SU-DHL-6 (cell line): ENCODE measurements at regions not wholly inside any gene's neighbourhood (a gene's known extent, or its start where the extent isn't known, plus 50 kb on each side); places are given as distances from the start of the nearest gene placed in this dataset.

Source experiments
- H2AFZ ChIP-seq: fragments of 200-600 bp; sonication (generic); 2 replicates; pipeline ENCODE4 v1.6.1; 2014; ENCODE audit warnings: low read depth, mild to moderate bottlenecking, moderate library complexity, mixed read lengths, antibody characterized with exemption, low read length; ENCODE audit not compliant: severe bottlenecking
- H3F3A ChIP-seq: fragments of 200-600 bp; shearing (Covaris generic); 2 replicates; pipeline ENCODE4 v1.6.0; 2016; ENCODE audit warnings: antibody characterized with exemption, mild to moderate bottlenecking; ENCODE audit not compliant: insufficient read depth
- H3K27ac ChIP-seq: fragments of 200-600 bp; sonication (generic); 2 replicates; pipeline ENCODE4 v1.5.1; 2016; ENCODE audit warnings: low read depth, mild to moderate bottlenecking, low read length, moderate library complexity, mixed read lengths
- H3K27me3 ChIP-seq: fragments of 200-600 bp; sonication (generic), shearing (Covaris generic); 2 replicates; pipeline ENCODE4 v1.6.0; 2014; ENCODE audit warnings: mild to moderate bottlenecking, low read length
- H3K36me3 ChIP-seq: fragments of 200-600 bp; sonication (generic); 2 replicates; pipeline ENCODE4 v1.6.1; 2014; ENCODE audit warnings: mild to moderate bottlenecking, low read length, mixed read lengths
- H3K4me2 ChIP-seq: fragments of 300-600, 200-600 bp; shearing (Covaris generic), sonication (generic); 2 replicates; pipeline ENCODE4 v1.6.0; 2014; ENCODE audit warnings: low read length, low read depth, mild to moderate bottlenecking; ENCODE audit not compliant: poor library complexity, severe bottlenecking
- H3K4me3 ChIP-seq: fragments of 200-600 bp; sonication (generic); 2 replicates; pipeline ENCODE4 v1.5.1; 2014; ENCODE audit warnings: antibody characterized with exemption, low read length, mild to moderate bottlenecking, mixed read lengths; ENCODE audit not compliant: insufficient read depth, poor library complexity, severe bottlenecking
- H3K79me2 ChIP-seq: fragments of 200-600 bp; sonication (generic); 2 replicates; pipeline ENCODE4 v1.6.1; 2014; ENCODE audit warnings: mild to moderate bottlenecking, low read length, moderate library complexity; ENCODE audit not compliant: insufficient read depth
- H3K9ac ChIP-seq: fragments of 200-600 bp; sonication (generic); 2 replicates; pipeline ENCODE4 v1.7.0; 2014; ENCODE audit warnings: mild to moderate bottlenecking, low read length
- H3K9me2 ChIP-seq: fragments of 200-600 bp; sonication (generic); replicated peaks from 2 replicates; pipeline ENCODE4 v1.6.1; 2014; ENCODE audit warnings: low read length; ENCODE audit not compliant: insufficient read depth
- H3K9me3 ChIP-seq: fragments of 200-600 bp; sonication (generic); 2 replicates; pipeline ENCODE4 v1.6.1; 2014; ENCODE audit warnings: low read length, mixed read lengths; ENCODE audit not compliant: insufficient read depth
- H4K20me1 ChIP-seq: fragments of 200-600 bp; sonication (generic); 2 replicates; pipeline ENCODE4 v1.6.1; 2014; ENCODE audit warnings: low read depth, mild to moderate bottlenecking, antibody characterized with exemption, low read length, moderate library complexity, mixed read lengths
- CTCF ChIP-seq: fragments of 200-600 bp; sonication (generic); IDR thresholded peaks from one replicate; pipeline ENCODE4 v1.5.1; 2017; ENCODE audit warnings: antibody characterized with exemption, mild to moderate bottlenecking, low read length, moderate library complexity; ENCODE audit not compliant: insufficient read depth, poor library complexity, severe bottlenecking
- EZH2phosphoT487 ChIP-seq: fragments of 200-600 bp; sonication (generic), shearing (Covaris generic); conservative IDR thresholded peaks from 2 replicates; pipeline ENCODE4 v1.6.1; 2018; ENCODE audit warnings: mild to moderate bottlenecking, antibody characterized with exemption, low read length, moderate library complexity, mixed read lengths

DNA sequence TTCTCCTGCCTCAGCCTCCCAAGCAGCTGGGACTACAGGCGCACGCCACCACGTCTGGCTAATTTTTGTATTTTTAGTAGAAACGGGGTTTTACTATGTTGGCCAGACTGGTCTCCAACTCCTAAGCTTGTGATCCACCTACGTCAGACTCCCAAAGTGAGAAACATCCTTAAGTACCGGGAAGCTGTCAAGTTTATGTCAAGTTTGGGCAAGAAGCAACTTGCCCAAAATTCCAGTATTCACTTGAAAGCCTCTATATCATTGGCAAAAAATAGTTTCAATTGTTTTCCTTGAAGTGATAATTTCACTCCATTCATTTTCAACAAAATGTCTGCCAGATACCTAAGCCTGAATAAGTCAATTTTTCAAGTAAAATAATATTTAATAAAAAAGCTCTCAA lies 370.0 kb downstream of the FBXO8 start:
- Histone ChIP-seq H3F3A (no peaks in the 10 kb centered on the region), H3K79me2 (no peaks in the 10 kb centered on the region), H3K4me2 (no peak overlapping the region), H2AFZ (no peak overlapping the region), H3K4me3 (no peak overlapping the region), H3K36me3 (no peaks in the 10 kb centered on the region), H3K27ac (no peak overlapping the region), H3K9me2 (no peaks in the 10 kb centered on the region), H3K9ac (no peak overlapping the region), H3K27me3 (no peaks in the 10 kb centered on the region), H4K20me1 (no peaks in the 10 kb centered on the region), H3K9me3 (no peaks in the 10 kb centered on the region)
- no peak for TF ChIP-seq EZH2phosphoT487
- TF ChIP-seq CTCF = no peak

GRCh38 chr4:173912384-173912783 lies 371.1 kb downstream of the FBXO8 start:
- TF ChIP-seq EZH2phosphoT487 = no peak
- TF ChIP-seq CTCF = no peak
- no peaks in the 10 kb centered on the region for H3K9me2 ChIP-seq
- H3K4me3 ChIP-seq = no peak overlapping the region

GRCh38 chr4:173910891-173911290 lies 372.6 kb downstream of the FBXO8 start:
- Histone ChIP-seq H3K27me3 (no peaks in the 10 kb centered on the region), H2AFZ (no peak overlapping the region), H3K79me2 (no peaks in the 10 kb centered on the region), H3K9me2 (no peaks in the 10 kb centered on the region), H3K27ac (no peak overlapping the region), H3K4me3 (no peak overlapping the region), H3K4me2 (no peak overlapping the region), H4K20me1 (no peaks in the 10 kb centered on the region), H3K9ac (no peak overlapping the region), H3F3A (no peaks in the 10 kb centered on the region), H3K36me3 (no peaks in the 10 kb centered on the region), H3K9me3 (no peaks in the 10 kb centered on the region)
- no peak for TF ChIP-seq CTCF

More at GRCh38 chr4:173912384-173912783, 371.1 kb downstream of the FBXO8 start:
- H3K79me2 ChIP-seq = no peaks in the 10 kb centered on the region
- H3K9me3 ChIP-seq = no peaks in the 10 kb centered on the region
- no peaks in the 10 kb centered on the region for H3K27me3 ChIP-seq
- H3F3A ChIP-seq = no peaks in the 10 kb centered on the region
- H4K20me1 ChIP-seq = no peaks in the 10 kb centered on the region
- no peak overlapping the region for H2AFZ ChIP-seq
- no peak overlapping the region for H3K9ac ChIP-seq
- no peaks in the 10 kb centered on the region for H3K36me3 ChIP-seq
- H3K4me2 ChIP-seq = no peak overlapping the region
- no peak overlapping the region for H3K27ac ChIP-seq

GRCh38 chr4:173909294-173909693 lies 374.2 kb downstream of the FBXO8 start:
- no peak overlapping the region for H3K27ac ChIP-seq
- no peaks in the 10 kb centered on the region for H3K9me2 ChIP-seq
- no peak overlapping the region for H2AFZ ChIP-seq
- no peaks in the 10 kb centered on the region for H3K36me3 ChIP-seq
- no peak overlapping the region for H3K4me2 ChIP-seq
- no peaks in the 10 kb centered on the region for H3F3A ChIP-seq
- H3K27me3 ChIP-seq = no peaks in the 10 kb centered on the region
- no peak overlapping the region for H3K4me3 ChIP-seq
- no peaks in the 10 kb centered on the region for H4K20me1 ChIP-seq
- no peaks in the 10 kb centered on the region for H3K9me3 ChIP-seq
- TF ChIP-seq EZH2phosphoT487 = no peak
- no peak for TF ChIP-seq CTCF
- no peak overlapping the region for H3K9ac ChIP-seq
- H3K79me2 ChIP-seq = no peaks in the 10 kb centered on the region
